B cell (primary cell): ENCODE measurements at regions not wholly inside any gene's neighbourhood (a gene's known extent, or its start where the extent isn't known, plus 50 kb on each side); places are given as distances from the start of the nearest gene placed in this dataset.

Experiments
- CTCF ChIP-seq: fragments of 200-600 bp; IDR thresholded peaks from one replicate; pipeline ENCODE4 v1.8.0; 2022; ENCODE audit warnings: antibody characterized with exemption, mild to moderate bottlenecking
- EZH2 ChIP-seq: IDR thresholded peaks from 2 replicates; pipeline ENCODE4 v1.6.1; 2012; ENCODE audit warnings: borderline replicate concordance, low read depth, mild to moderate bottlenecking, moderate library complexity, low read length; ENCODE audit not compliant: insufficient read depth, poor library complexity, severe bottlenecking

GRCh38 chr20:3353646-3354045 is 53.8 kb downstream of the DNAAF9 start:
- no peak for TF ChIP-seq CTCF
- no peak for TF ChIP-seq EZH2
